Osteocyte (in vitro differentiated cells): ENCODE measurements at regions not wholly inside any gene's neighbourhood (a gene's known extent, or its start where the extent isn't known, plus 50 kb on each side); places are given as distances from the start of the nearest gene placed in this dataset.
"Not testable (repeated sequence)": the region's sequence is repeated elsewhere in the genome, so short reads cannot be mapped to it uniquely, and the experiment has no call there.

Experiments
- DNase-seq: peaks from one replicate; pipeline ENCODE4 v3.0.0; 2021; ENCODE audit warnings: mixed read lengths; ENCODE audit not compliant: unreplicated experiment; ENCODE audit errors: extremely low spot score
- H3K27ac Mint-ChIP-seq: one replicate; pipeline ENCODE4 v1.8.0; 2021; ENCODE audit warnings: mild to moderate bottlenecking, mixed read lengths; ENCODE audit not compliant: unreplicated experiment
- H3K27me3 Mint-ChIP-seq: one replicate; pipeline ENCODE4 v1.8.0; 2021; ENCODE audit warnings: mixed read lengths; ENCODE audit not compliant: unreplicated experiment
- H3K36me3 Mint-ChIP-seq: one replicate; pipeline ENCODE4 v1.8.0; 2021; ENCODE audit warnings: mixed read lengths; ENCODE audit not compliant: unreplicated experiment
- H3K4me1 Mint-ChIP-seq: one replicate; pipeline ENCODE4 v1.8.0; 2021; ENCODE audit warnings: mixed read lengths; ENCODE audit not compliant: unreplicated experiment
- H3K4me3 Mint-ChIP-seq: one replicate; pipeline ENCODE4 v1.8.0; 2021; ENCODE audit warnings: mild to moderate bottlenecking, moderate library complexity, mixed read lengths; ENCODE audit not compliant: unreplicated experiment
- H3K9me3 Mint-ChIP-seq: one replicate; pipeline ENCODE4 v1.8.0; 2021; ENCODE audit warnings: mixed read lengths; ENCODE audit not compliant: unreplicated experiment
- CTCF ChIP-seq: fragments of 200-600 bp; sonication (generic); IDR thresholded peaks from 2 replicates; pipeline ENCODE4 v1.5.0; 2021; ENCODE audit warnings: antibody characterized with exemption, mild to moderate bottlenecking, moderate library complexity

- H3K27me3 Mint-ChIP-seq: no peaks in the 10 kb centered on the region
- H3K9me3 Mint-ChIP-seq: peaks cover 13% of the 10 kb centered on the region
- H3K4me1 Mint-ChIP-seq: peaks cover 2% of the 10 kb centered on the region
- H3K36me3 Mint-ChIP-seq: no peaks in the 10 kb centered on the region
- no peak for TF ChIP-seq CTCF
- DNase-seq: no peak
- H3K4me3 Mint-ChIP-seq: no peak overlapping the region
- no peak overlapping the region for H3K27ac Mint-ChIP-seq
These were observed 465.8 kb downstream of the FRK start for GRCh38 chr6:115594891-115595290.

- Mint-ChIP-seq H3K36me3 (no peaks in the 10 kb centered on the region), H3K9me3 (peaks cover 4% of the 10 kb centered on the region), H3K4me3 (no peak overlapping the region), H3K27ac (no peak overlapping the region), H3K4me1 (peaks cover 9% of the 10 kb centered on the region), H3K27me3 (no peaks in the 10 kb centered on the region)
- TF ChIP-seq CTCF: no peak
- DNase-seq: no peak
These were observed 468.7 kb downstream of the FRK start for GRCh38 chr6:115592025-115592424.

- H3K27me3 Mint-ChIP-seq, H3K9me3 Mint-ChIP-seq, H3K4me1 Mint-ChIP-seq, DNase-seq, H3K27ac Mint-ChIP-seq, H3K4me3 Mint-ChIP-seq, H3K36me3 Mint-ChIP-seq: not testable (repeated sequence)
These were observed 471.6 kb downstream of the FRK start for GRCh38 chr6:115589072-115589471.

- H3K27me3 Mint-ChIP-seq: peaks cover 3% of the 10 kb centered on the region
- no peak for TF ChIP-seq CTCF
- H3K27ac Mint-ChIP-seq: no peak overlapping the region
- H3K36me3 Mint-ChIP-seq: no peaks in the 10 kb centered on the region
- DNase-seq: no peak
- H3K4me1 Mint-ChIP-seq: peaks cover 1% of the 10 kb centered on the region
- H3K4me3 Mint-ChIP-seq: no peak overlapping the region
- no peaks in the 10 kb centered on the region for H3K9me3 Mint-ChIP-seq
These were observed 477.4 kb downstream of the FRK start for GRCh38 chr6:115583290-115583689.

- H3K4me3 Mint-ChIP-seq: no peak overlapping the region
- no peaks in the 10 kb centered on the region for H3K4me1 Mint-ChIP-seq
- H3K27ac Mint-ChIP-seq: no peak overlapping the region
- peaks cover 4% of the 10 kb centered on the region for H3K27me3 Mint-ChIP-seq
- DNase-seq: no peak
- no peaks in the 10 kb centered on the region for H3K36me3 Mint-ChIP-seq
- H3K9me3 Mint-ChIP-seq: no peaks in the 10 kb centered on the region
- no peak for TF ChIP-seq CTCF
These were observed 478.3 kb downstream of the FRK start for GRCh38 chr6:115582386-115582785.

GRCh38 chr6:115579565-115579964 is 481.1 kb downstream of the FRK start:
- H3K9me3 Mint-ChIP-seq, H3K4me3 Mint-ChIP-seq, DNase-seq, H3K27ac Mint-ChIP-seq, H3K36me3 Mint-ChIP-seq, H3K27me3 Mint-ChIP-seq, H3K4me1 Mint-ChIP-seq: not testable (repeated sequence)
